IPS-15b (cell line): ENCODE measurements at regions not wholly inside any gene's neighbourhood (a gene's known extent, or its start where the extent isn't known, plus 50 kb on each side); places are given as distances from the start of the nearest gene placed in this dataset.

Source experiments
- H3K27me3 ChIP-seq: one replicate; pipeline ENCODE4 v1.6.1; 2013; ENCODE audit warnings: low read length; ENCODE audit not compliant: control insufficient read depth, insufficient read depth
- H3K36me3 ChIP-seq: one replicate; pipeline ENCODE4 v1.6.1; 2013; ENCODE audit warnings: low read length; ENCODE audit not compliant: control insufficient read depth, insufficient read depth
- H3K4me1 ChIP-seq: one replicate; pipeline ENCODE4 v1.6.1; 2013; ENCODE audit warnings: mild to moderate bottlenecking, low read length; ENCODE audit not compliant: control insufficient read depth, insufficient read depth
- H3K4me3 ChIP-seq: one replicate; pipeline ENCODE4 v1.5.1; 2013; ENCODE audit warnings: low read depth, low read length
- H3K9ac ChIP-seq: one replicate; pipeline ENCODE4 v1.6.1; 2013; ENCODE audit warnings: low read depth, mild to moderate bottlenecking, low read length
- H3K9me3 ChIP-seq: one replicate; pipeline ENCODE4 v1.6.1; 2013; ENCODE audit warnings: mild to moderate bottlenecking, low read length; ENCODE audit not compliant: control insufficient read depth, insufficient read depth

GRCh38 chr2:21620771-21621170, 497.0 kb downstream of the TDRD15 start:
- H3K4me1 ChIP-seq: no peaks in the 10 kb centered on the region
- H3K9me3 ChIP-seq: no peaks in the 10 kb centered on the region
- no peak overlapping the region for H3K4me3 ChIP-seq
- no peaks in the 10 kb centered on the region for H3K27me3 ChIP-seq
- no peaks in the 10 kb centered on the region for H3K36me3 ChIP-seq
- H3K9ac ChIP-seq: no peak overlapping the region

GRCh38 chr2:21627938-21628337, 504.2 kb downstream of the TDRD15 start:
- Histone ChIP-seq H3K4me1 (no peaks in the 10 kb centered on the region), H3K27me3 (no peaks in the 10 kb centered on the region), H3K9ac (no peak overlapping the region), H3K4me3 (no peak overlapping the region), H3K36me3 (no peaks in the 10 kb centered on the region), H3K9me3 (no peaks in the 10 kb centered on the region)

GRCh38 chr2:21633015-21633414, 509.2 kb downstream of the TDRD15 start:
- Histone ChIP-seq H3K9ac (no peak overlapping the region), H3K27me3 (no peaks in the 10 kb centered on the region), H3K4me1 (no peaks in the 10 kb centered on the region), H3K36me3 (no peaks in the 10 kb centered on the region), H3K9me3 (no peaks in the 10 kb centered on the region), H3K4me3 (no peak overlapping the region)

- Histone ChIP-seq H3K4me3 (no peak overlapping the region), H3K9me3 (no peaks in the 10 kb centered on the region), H3K27me3 (no peaks in the 10 kb centered on the region), H3K4me1 (no peaks in the 10 kb centered on the region), H3K9ac (no peak overlapping the region), H3K36me3 (no peaks in the 10 kb centered on the region)
Observed at GRCh38 chr2:21633466-21633865, 509.7 kb downstream of the TDRD15 start.

GRCh38 chr2:21633911-21634310, 510.1 kb downstream of the TDRD15 start:
- Histone ChIP-seq H3K9ac (no peak overlapping the region), H3K4me1 (no peaks in the 10 kb centered on the region), H3K27me3 (no peaks in the 10 kb centered on the region), H3K4me3 (no peak overlapping the region), H3K9me3 (no peaks in the 10 kb centered on the region), H3K36me3 (no peaks in the 10 kb centered on the region)

- Histone ChIP-seq H3K4me3 (no peak overlapping the region), H3K4me1 (no peaks in the 10 kb centered on the region), H3K9me3 (no peaks in the 10 kb centered on the region), H3K27me3 (no peaks in the 10 kb centered on the region), H3K9ac (no peak overlapping the region), H3K36me3 (no peaks in the 10 kb centered on the region)
Observed at GRCh38 chr2:21640046-21640445, 516.3 kb downstream of the TDRD15 start.

- no peak overlapping the region for H3K9ac ChIP-seq
- H3K4me3 ChIP-seq: no peak overlapping the region
Observed at GRCh38 chr2:21642647-21643046, 518.9 kb downstream of the TDRD15 start.

GRCh38 chr2:21643180-21643579, 519.4 kb downstream of the TDRD15 start:
- Histone ChIP-seq H3K4me1 (no peaks in the 10 kb centered on the region), H3K27me3 (no peaks in the 10 kb centered on the region)

More at GRCh38 chr2:21642647-21643046, 518.9 kb downstream of the TDRD15 start:
- no peaks in the 10 kb centered on the region for H3K27me3 ChIP-seq
- no peaks in the 10 kb centered on the region for H3K4me1 ChIP-seq
- H3K36me3 ChIP-seq: no peaks in the 10 kb centered on the region
- H3K9me3 ChIP-seq: no peaks in the 10 kb centered on the region

GRCh38 chr2:21644266-21644665, 520.5 kb downstream of the TDRD15 start:
- H3K9me3 ChIP-seq: no peaks in the 10 kb centered on the region
- H3K4me1 ChIP-seq: no peaks in the 10 kb centered on the region
- H3K36me3 ChIP-seq: no peaks in the 10 kb centered on the region
- no peak overlapping the region for H3K4me3 ChIP-seq
- H3K9ac ChIP-seq: no peak overlapping the region
- no peaks in the 10 kb centered on the region for H3K27me3 ChIP-seq

More at GRCh38 chr2:21643180-21643579, 519.4 kb downstream of the TDRD15 start:
- no peaks in the 10 kb centered on the region for H3K36me3 ChIP-seq
- H3K9ac ChIP-seq: no peak overlapping the region
- no peak overlapping the region for H3K4me3 ChIP-seq
- H3K9me3 ChIP-seq: no peaks in the 10 kb centered on the region

- Histone ChIP-seq H3K9me3 (no peaks in the 10 kb centered on the region), H3K36me3 (no peaks in the 10 kb centered on the region), H3K4me3 (no peak overlapping the region), H3K27me3 (no peaks in the 10 kb centered on the region), H3K9ac (no peak overlapping the region), H3K4me1 (no peaks in the 10 kb centered on the region)
Observed at GRCh38 chr2:21646345-21646744, 522.6 kb downstream of the TDRD15 start.

GRCh38 chr2:21650569-21650968, 526.8 kb downstream of the TDRD15 start:
- no peaks in the 10 kb centered on the region for H3K4me1 ChIP-seq
- no peaks in the 10 kb centered on the region for H3K36me3 ChIP-seq
- no peak overlapping the region for H3K9ac ChIP-seq
- H3K9me3 ChIP-seq: no peaks in the 10 kb centered on the region
- no peaks in the 10 kb centered on the region for H3K27me3 ChIP-seq
- H3K4me3 ChIP-seq: no peak overlapping the region

GRCh38 chr2:21655136-21655535, 531.4 kb downstream of the TDRD15 start:
- H3K4me3 ChIP-seq: no peak overlapping the region
- H3K4me1 ChIP-seq: no peaks in the 10 kb centered on the region
- no peaks in the 10 kb centered on the region for H3K9me3 ChIP-seq
- H3K9ac ChIP-seq: no peak overlapping the region
- no peaks in the 10 kb centered on the region for H3K36me3 ChIP-seq
- H3K27me3 ChIP-seq: no peaks in the 10 kb centered on the region
